Large intestine (tissue), 3 donors: ENCODE measurements at regions not wholly inside any gene's neighbourhood (a gene's known extent, or its start where the extent isn't known, plus 50 kb on each side); places are given as distances from the start of the nearest gene placed in this dataset.

ENCODE experiments used
- DNase-seq, 2 donors: peaks; one replicate each; pipeline versions ENCODE4 v3.0.0 to v3.0.0-alpha.2; 2013
- H3K27ac ChIP-seq: one replicate; pipeline ENCODE4 v1.5.1; 2013; ENCODE audit warnings: low read length
- H3K27me3 ChIP-seq: 2 replicates; pipeline ENCODE4 v1.6.1; 2013; ENCODE audit warnings: low read length; ENCODE audit not compliant: control insufficient read depth, insufficient read depth
- H3K36me3 ChIP-seq: 2 replicates; pipeline ENCODE4 v1.6.1; 2013; ENCODE audit warnings: low read length; ENCODE audit not compliant: control insufficient read depth, insufficient read depth
- H3K4me1 ChIP-seq: one replicate; pipeline ENCODE4 v1.6.1; 2013; ENCODE audit warnings: low read length; ENCODE audit not compliant: control insufficient read depth, insufficient read depth
- H3K4me3 ChIP-seq: one replicate; pipeline ENCODE4 v1.5.1; 2013; ENCODE audit warnings: low read length
- H3K9me3 ChIP-seq: one replicate; pipeline ENCODE4 v1.6.1; 2013; ENCODE audit warnings: mild to moderate bottlenecking, low read depth, low read length, moderate library complexity; ENCODE audit not compliant: control insufficient read depth
- WGBS: methylation state at CpG from one replicate; pipeline ENCODE4 v1.1.5; 2013; ENCODE audit warnings: low lambda C conversion rate; ENCODE audit not compliant: insufficient coverage; 5-methylcytosine and 5-hydroxymethylcytosine counted together

DNA sequence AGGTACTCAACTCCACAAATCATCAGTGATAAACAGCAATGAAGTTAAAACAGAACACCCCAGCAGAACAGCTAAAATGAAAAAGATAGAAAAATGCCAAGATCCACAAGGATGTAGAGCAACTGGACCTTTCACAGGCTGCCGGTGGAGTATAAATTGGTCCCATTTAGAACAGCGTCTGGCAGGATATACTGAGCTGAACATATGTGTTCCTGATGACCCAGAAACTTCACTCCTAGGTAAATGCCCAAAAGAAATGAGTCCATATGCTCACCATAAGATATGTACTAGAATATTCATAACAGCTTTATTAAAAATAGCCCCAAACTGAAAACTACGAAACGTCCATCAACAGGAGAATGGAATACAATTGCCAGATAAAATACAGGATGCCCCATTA is 102.4 kb downstream of the OAT start:
- Histone ChIP-seq H3K36me3 (no peaks in the 10 kb centered on the region), H3K9me3 (no peaks in the 10 kb centered on the region), H3K4me1 (no peaks in the 10 kb centered on the region), H3K27ac (no peak overlapping the region), H3K4me3 (no peak overlapping the region), H3K27me3 (no peaks in the 10 kb centered on the region)
- no peak for DNase-seq
- no CpG with 5 or more reads among the region's 4 CpGs for WGBS

DNA sequence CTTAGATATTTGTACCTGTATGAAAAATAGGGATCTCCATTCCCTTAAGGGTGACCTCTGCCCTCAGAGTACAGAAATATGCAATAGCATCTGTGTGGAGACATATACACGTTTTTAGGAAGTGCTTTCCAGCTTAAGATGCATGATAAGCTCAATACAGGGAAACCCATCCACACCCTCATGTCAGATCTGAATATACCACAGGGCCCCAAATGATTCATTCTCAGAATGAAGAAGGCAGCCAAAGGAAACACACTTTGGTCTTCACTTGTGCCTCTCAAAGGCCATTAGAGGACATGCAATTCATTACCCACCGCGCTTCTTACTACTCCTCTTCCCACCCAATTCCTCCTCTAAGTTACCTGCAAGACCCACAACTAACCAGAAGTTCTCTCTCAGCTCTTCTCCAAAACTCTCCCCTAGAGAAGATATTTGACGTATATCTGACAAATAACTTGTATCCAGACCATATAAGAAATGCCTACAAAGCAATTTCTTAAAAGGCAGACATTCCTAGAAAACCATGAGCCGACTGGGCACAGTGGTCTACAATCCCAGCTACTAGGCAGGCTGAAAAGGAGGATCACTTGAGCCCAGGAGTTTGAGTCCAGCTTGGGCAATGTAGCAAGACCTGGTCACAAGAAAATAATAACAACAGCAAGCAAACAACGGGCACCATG is 103.0 kb downstream of the OAT start:
- Histone ChIP-seq H3K36me3 (no peaks in the 10 kb centered on the region), H3K27me3 (no peaks in the 10 kb centered on the region), H3K4me3 (no peak overlapping the region), H3K27ac (no peak overlapping the region), H3K4me1 (no peaks in the 10 kb centered on the region), H3K9me3 (no peaks in the 10 kb centered on the region)
- DNase-seq = no peak
- 100% methylated on average over 3 of the region's 6 CpGs for WGBS

DNA sequence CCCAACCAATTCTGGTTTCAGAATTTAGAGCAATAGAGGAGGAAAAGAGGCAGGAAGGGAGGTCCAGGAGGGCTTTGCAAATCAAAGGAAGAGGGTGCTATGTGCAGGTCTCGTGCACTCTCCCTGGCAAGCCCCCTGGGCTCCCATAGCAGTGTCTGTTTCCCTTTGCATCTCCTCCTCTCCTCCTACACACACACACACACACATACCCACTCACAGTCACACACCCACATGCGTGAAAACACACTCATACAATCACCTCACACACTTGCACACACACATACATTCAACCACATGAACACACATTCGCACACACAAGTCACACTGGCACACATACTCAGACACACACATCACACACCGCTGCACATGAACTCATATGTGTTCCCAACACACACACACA is 105.3 kb downstream of the OAT start:
- WGBS = no CpG with 5 or more reads among the region's 4 CpGs
- H3K27me3 ChIP-seq = no peaks in the 10 kb centered on the region
- H3K4me3 ChIP-seq = no peak overlapping the region
- DNase-seq = no peak
- H3K36me3 ChIP-seq = no peaks in the 10 kb centered on the region
- no peaks in the 10 kb centered on the region for H3K4me1 ChIP-seq
- no peak overlapping the region for H3K27ac ChIP-seq
- no peaks in the 10 kb centered on the region for H3K9me3 ChIP-seq

DNA sequence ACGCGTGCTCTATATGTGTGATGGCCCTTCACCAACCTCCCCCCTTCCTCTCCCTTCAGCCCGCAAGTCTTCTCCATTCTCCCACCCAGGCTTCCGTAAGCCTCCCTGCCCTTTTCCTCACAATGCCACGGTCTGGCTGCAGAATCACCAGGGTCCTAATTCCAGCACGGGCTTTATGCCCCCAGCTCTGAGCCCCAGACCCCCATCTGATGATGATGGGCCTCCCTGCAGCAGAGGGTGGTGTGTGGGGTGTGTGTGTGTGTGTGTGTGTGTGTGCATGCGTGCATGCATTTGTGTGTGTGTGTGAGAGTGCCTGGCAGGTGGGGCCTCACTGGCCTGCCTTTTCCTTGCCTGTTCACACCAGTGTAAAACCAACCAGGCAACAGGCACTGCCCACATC is 109.9 kb downstream of the OAT start:
- no peak overlapping the region for H3K4me3 ChIP-seq
- no CpG with 5 or more reads among the region's 7 CpGs for WGBS
- DNase-seq = no peak

GRCh38 chr10:124308056-124308645 is 110.6 kb downstream of the OAT start:
- DNase-seq = no peak
- H3K36me3 ChIP-seq = no peaks in the 10 kb centered on the region
- H3K4me1 ChIP-seq = no peaks in the 10 kb centered on the region
- H3K9me3 ChIP-seq = no peaks in the 10 kb centered on the region
- no peaks in the 10 kb centered on the region for H3K27me3 ChIP-seq
- no peak overlapping the region for H3K27ac ChIP-seq
- WGBS = no CpG with 5 or more reads among the region's 16 CpGs
- no peak overlapping the region for H3K4me3 ChIP-seq

More for the DNA sequence above, 109.9 kb downstream of the OAT start:
- no peaks in the 10 kb centered on the region for H3K36me3 ChIP-seq
- H3K9me3 ChIP-seq = no peaks in the 10 kb centered on the region
- H3K4me1 ChIP-seq = no peaks in the 10 kb centered on the region
- H3K27ac ChIP-seq = no peak overlapping the region
- no peaks in the 10 kb centered on the region for H3K27me3 ChIP-seq

DNA sequence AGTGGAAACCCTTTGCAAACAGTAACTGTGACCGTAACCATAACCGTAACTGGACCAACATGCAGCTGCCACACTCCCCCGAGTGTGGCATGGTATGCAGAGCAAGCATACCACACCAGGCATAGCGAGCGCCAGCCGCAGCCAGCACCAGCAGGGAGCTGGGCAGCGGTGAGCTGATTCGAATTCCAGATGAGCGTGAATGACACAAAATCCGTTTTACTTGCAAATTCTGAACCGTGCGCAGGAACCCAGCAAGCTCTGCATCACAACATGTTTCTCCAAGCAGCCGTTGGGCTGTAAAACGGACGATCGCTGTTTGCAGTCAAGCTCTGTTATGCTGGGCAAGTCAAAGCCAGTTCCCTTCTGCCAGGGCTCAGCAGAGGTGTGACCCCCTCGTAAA is 111.1 kb downstream of the OAT start:
- no peak for DNase-seq
- Histone ChIP-seq H3K4me1 (no peaks in the 10 kb centered on the region), H3K27ac (no peak overlapping the region), H3K27me3 (no peaks in the 10 kb centered on the region), H3K4me3 (no peak overlapping the region), H3K36me3 (no peaks in the 10 kb centered on the region), H3K9me3 (no peaks in the 10 kb centered on the region)
- WGBS = no CpG with 5 or more reads among the region's 17 CpGs

GRCh38 chr10:124306922-124307371 is 111.8 kb downstream of the OAT start:
- Histone ChIP-seq H3K4me3 (no peak overlapping the region), H3K4me1 (no peaks in the 10 kb centered on the region), H3K36me3 (no peaks in the 10 kb centered on the region), H3K9me3 (no peaks in the 10 kb centered on the region), H3K27ac (no peak overlapping the region), H3K27me3 (no peaks in the 10 kb centered on the region)
- WGBS = no CpG with 5 or more reads among the region's 4 CpGs
- no peak for DNase-seq

GRCh38 chr10:124306520-124306919 is 112.2 kb downstream of the OAT start:
- 56% methylated on average over 1 of the region's 1 CpG for WGBS
- no peaks in the 10 kb centered on the region for H3K36me3 ChIP-seq
- no peaks in the 10 kb centered on the region for H3K27me3 ChIP-seq
- H3K4me3 ChIP-seq = no peak overlapping the region
- no peaks in the 10 kb centered on the region for H3K4me1 ChIP-seq
- DNase-seq = no peak
- no peak overlapping the region for H3K27ac ChIP-seq
- H3K9me3 ChIP-seq = peaks cover 2% of the 10 kb centered on the region

DNA sequence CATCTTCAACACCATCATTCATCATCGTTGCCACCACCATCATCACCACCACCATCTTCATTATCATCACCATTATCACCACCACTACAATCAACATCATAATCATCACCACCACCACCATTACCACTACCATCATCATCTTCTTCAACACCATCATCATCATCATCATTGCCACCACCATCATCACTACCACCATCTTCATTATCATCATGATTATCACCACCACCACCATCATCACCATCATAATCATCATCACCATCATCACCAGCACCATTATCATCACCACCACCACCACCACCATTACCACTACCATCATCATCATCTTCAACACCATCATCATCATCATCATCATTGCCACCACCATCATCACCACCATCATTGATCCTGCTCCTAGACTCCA is 112.7 kb downstream of the OAT start:
- peaks cover 2% of the 10 kb centered on the region for H3K9me3 ChIP-seq
- no peaks in the 10 kb centered on the region for H3K4me1 ChIP-seq
- H3K36me3 ChIP-seq = no peaks in the 10 kb centered on the region
- H3K27me3 ChIP-seq = no peaks in the 10 kb centered on the region
- no peak for DNase-seq
- H3K4me3 ChIP-seq = no peak overlapping the region
- WGBS = 83% methylated on average over 1 of the region's 1 CpG
- H3K27ac ChIP-seq = no peak overlapping the region

DNA sequence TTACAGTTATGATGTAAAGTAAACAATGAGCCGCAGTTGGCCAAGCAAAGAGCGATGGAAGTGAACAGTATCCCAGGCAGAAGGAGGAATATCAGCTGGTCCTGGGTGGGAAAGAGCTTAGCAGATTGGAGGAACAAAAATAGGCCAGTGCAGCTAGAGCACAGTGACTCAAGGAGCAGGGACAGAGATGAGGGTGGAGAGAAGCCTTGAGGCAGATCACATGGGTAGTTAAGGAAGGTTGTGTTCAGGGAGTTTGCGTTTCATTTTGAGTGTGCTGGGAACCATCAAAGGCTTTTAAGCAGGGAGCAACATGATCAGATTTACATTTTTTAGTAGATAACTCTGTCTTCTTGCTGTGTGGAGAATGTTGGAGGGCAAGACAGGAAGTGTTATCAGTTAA is 113.6 kb downstream of the OAT start:
- no peak for DNase-seq
- Histone ChIP-seq H3K27me3 (no peaks in the 10 kb centered on the region), H3K9me3 (peaks cover 2% of the 10 kb centered on the region), H3K4me3 (no peak overlapping the region), H3K27ac (no peak overlapping the region), H3K4me1 (no peaks in the 10 kb centered on the region), H3K36me3 (no peaks in the 10 kb centered on the region)
- 86% methylated on average over 1 of the region's 3 CpGs for WGBS
